ENCODE measurements at regions not wholly inside any gene's neighbourhood (a gene's known extent, or its start where the extent isn't known, plus 50 kb on each side); places are given as distances from the start of the nearest gene placed in this dataset.

- Histone ChIP-seq H3K79me1 (ENCODE audit: low read depth in 1 of 2, low read length in 2 of 2) (no peaks in the 10 kb centered on the region), H2AK5ac (ENCODE audit: low read depth, low read length) (peak overlapping the region; percentile 48), H2AFZ (replicated peaks; ENCODE audit: low read length, poor library complexity) (no peak overlapping the region), H4K20me1 (ENCODE audit: insufficient read depth, low read length) (no peaks in the 10 kb centered on the region), H4K5ac (ENCODE audit: low read depth, low read length) (no peak overlapping the region), H3K9me1 (ENCODE audit: insufficient read depth, low read length) (peaks cover 3% of the 10 kb centered on the region; the same call in 1 of the 2 replicates), H3K4ac (ENCODE audit: low read depth, low read length) (peak overlapping the region; percentile 25; the same call in 1 of the 2 replicates), H3K4me3 (ENCODE audit: insufficient read depth, low read depth, low read length) (no peak overlapping the region), H3K36me3 (ENCODE audit: control insufficient read depth, insufficient read depth, low read length) (no peaks in the 10 kb centered on the region), H3K27ac (ENCODE audit: insufficient read depth, low read length) (no peak overlapping the region), H3K14ac (replicated peaks; ENCODE audit: low read depth, low read length) (no peak overlapping the region), H2AK9ac (replicated peaks; ENCODE audit: low read depth, low read length, poor library complexity) (no peak overlapping the region), H3K4me2 (ENCODE audit: low read depth, low read length) (no peak overlapping the region), H4K91ac (ENCODE audit: insufficient read depth, low read depth, low read length) (no peak overlapping the region; the same call in 1 of the 2 replicates), H2BK5ac (ENCODE audit: low read depth, low read length, poor library complexity, severe bottlenecking) (no peak overlapping the region), H3K23ac (ENCODE audit: low read depth, low read length) (no peak overlapping the region), H4K8ac (ENCODE audit: low read depth in 2 of 2, low read length in 2 of 2) (no peak overlapping the region), H3K9me3 (ENCODE audit: control insufficient read depth, insufficient read depth, low read length) (no peaks in the 10 kb centered on the region), H3K56ac (ENCODE audit: extremely low read depth, insufficient read depth, low read length) (no peak overlapping the region), H2BK120ac (ENCODE audit: low read depth, low read length) (peak overlapping the region; percentile 17; the same call in 1 of the 2 replicates), H3K9ac (ENCODE audit: low read depth, low read length) (no peak overlapping the region), H2BK20ac (ENCODE audit: low read depth, low read length) (0 out of 2 replicates have a peak overlapping the region, but pooled peaks have one; percentile 17), H3K18ac (ENCODE audit: low read depth, low read length) (no peak overlapping the region), H2BK15ac (ENCODE audit: low read depth, low read length) (no peak overlapping the region; the same call in 2 of the 3 replicates), H3K4me1 (ENCODE audit: control insufficient read depth, insufficient read depth, low read length) (peaks cover 4% of the 10 kb centered on the region), H3K27me3 (ENCODE audit: control insufficient read depth, insufficient read depth, low read length) (peaks cover 2% of the 10 kb centered on the region; the same call in 1 of the 2 replicates)
- TF ChIP-seq, protein P1, sequence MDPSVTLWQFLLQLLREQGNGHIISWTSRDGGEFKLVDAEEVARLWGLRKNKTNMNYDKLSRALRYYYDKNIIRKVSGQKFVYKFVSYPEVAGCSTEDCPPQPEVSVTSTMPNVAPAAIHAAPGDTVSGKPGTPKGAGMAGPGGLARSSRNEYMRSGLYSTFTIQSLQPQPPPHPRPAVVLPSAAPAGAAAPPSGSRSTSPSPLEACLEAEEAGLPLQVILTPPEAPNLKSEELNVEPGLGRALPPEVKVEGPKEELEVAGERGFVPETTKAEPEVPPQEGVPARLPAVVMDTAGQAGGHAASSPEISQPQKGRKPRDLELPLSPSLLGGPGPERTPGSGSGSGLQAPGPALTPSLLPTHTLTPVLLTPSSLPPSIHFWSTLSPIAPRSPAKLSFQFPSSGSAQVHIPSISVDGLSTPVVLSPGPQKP (IDR thresholded peaks at IDR 0.05; ENCODE audit: borderline replicate concordance, low read depth, low read length) = no peak
- TF ChIP-seq MXI1 (IDR thresholded peaks at IDR 0.05; ENCODE audit: borderline replicate concordance, low read depth, low read length) (no peak), CEBPB (IDR thresholded peaks at IDR 0.05; ENCODE audit: low read depth, low read length) (no peak), POLR2A (IDR thresholded peaks at IDR 0.05; ENCODE audit: low read depth, low read length) (no peak), FOS (IDR thresholded peaks at IDR 0.05; ENCODE audit: low read depth, low read length) (no peak), NFE2L2 (IDR thresholded peaks at IDR 0.05; ENCODE audit: low read depth, low read length) (no peak), RFX5 (IDR thresholded peaks at IDR 0.05; ENCODE audit: low read depth, low read length) (no peak), MAZ (IDR thresholded peaks at IDR 0.05; ENCODE audit: borderline replicate concordance, low read depth, low read length) (no peak), MAFK (IDR thresholded peaks at IDR 0.05; ENCODE audit: low read depth, low read length) (no peak), SMC3 (IDR thresholded peaks at IDR 0.05; ENCODE audit: low read depth, low read length) (no peak)
- TF ChIP-seq, protein P2, sequence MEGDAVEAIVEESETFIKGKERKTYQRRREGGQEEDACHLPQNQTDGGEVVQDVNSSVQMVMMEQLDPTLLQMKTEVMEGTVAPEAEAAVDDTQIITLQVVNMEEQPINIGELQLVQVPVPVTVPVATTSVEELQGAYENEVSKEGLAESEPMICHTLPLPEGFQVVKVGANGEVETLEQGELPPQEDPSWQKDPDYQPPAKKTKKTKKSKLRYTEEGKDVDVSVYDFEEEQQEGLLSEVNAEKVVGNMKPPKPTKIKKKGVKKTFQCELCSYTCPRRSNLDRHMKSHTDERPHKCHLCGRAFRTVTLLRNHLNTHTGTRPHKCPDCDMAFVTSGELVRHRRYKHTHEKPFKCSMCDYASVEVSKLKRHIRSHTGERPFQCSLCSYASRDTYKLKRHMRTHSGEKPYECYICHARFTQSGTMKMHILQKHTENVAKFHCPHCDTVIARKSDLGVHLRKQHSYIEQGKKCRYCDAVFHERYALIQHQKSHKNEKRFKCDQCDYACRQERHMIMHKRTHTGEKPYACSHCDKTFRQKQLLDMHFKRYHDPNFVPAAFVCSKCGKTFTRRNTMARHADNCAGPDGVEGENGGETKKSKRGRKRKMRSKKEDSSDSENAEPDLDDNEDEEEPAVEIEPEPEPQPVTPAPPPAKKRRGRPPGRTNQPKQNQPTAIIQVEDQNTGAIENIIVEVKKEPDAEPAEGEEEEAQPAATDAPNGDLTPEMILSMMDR (conservative IDR thresholded peaks at IDR 0.05; ENCODE audit: low read depth, low read length) = no peak
- WGBS, 2 experiments (ENCODE audit: extremely low coverage in 2 of 2, insufficient read length in 1 of 2) = 95% methylated on average over 8 of the region's 19 CpGs; no CpG with 5 or more reads in 1 of the 2 experiments
- in situ Hi-C loops (cut with MboI; ENCODE audit: low sequenced_read_pairs) = no loop called here
- DNase-seq (no peak), ATAC-seq (ENCODE audit: low read depth) (no peak)
- POLR2A ChIA-PET (ENCODE audit: unreplicated experiment) = no interaction called here
- dilution Hi-C loops (cut with HindIII; ENCODE audit: low sequenced_read_pairs, unreplicated experiment) = no loop called here
- CTCF ChIA-PET = no interaction called here
- no TSS peak for BruUV-seq (replicated peaks)
- intact Hi-C loops (cut with micrococcal nuclease) = no loop called here
Measured at GRCh38 chr6:163744256-163744925, 329.9 kb downstream of the QKI start.

All from IMR-90 (cell line).